DND-41 (cell line): ENCODE measurements at regions not wholly inside any gene's neighbourhood (a gene's known extent, or its start where the extent isn't known, plus 50 kb on each side); places are given as distances from the start of the nearest gene placed in this dataset.

Experiments used
- ATAC-seq: fragments of 200-7000 bp; cut with Tn5 transposase; 3 replicates; pipeline ENCODE4 v1.9.1; 2021; ENCODE audit warnings: low read depth; ENCODE audit not compliant: insufficient read depth
- DNase-seq: peaks from one replicate; pipeline ENCODE4 v3.0.0-alpha.2; 2020
- H2AFZ ChIP-seq: 2 replicates; pipeline ENCODE4 v1.6.0; 2012; ENCODE audit warnings: low read depth, low read length
- H3K27ac ChIP-seq: 2 replicates; pipeline ENCODE4 v1.5.1; 2012; ENCODE audit warnings: low read length, inconsistent platforms
- H3K27me3 ChIP-seq: fragments of 200-600 bp; sonication (generic); 2 replicates; pipeline ENCODE4 v1.6.0; 2012; ENCODE audit warnings: low read length, mild to moderate bottlenecking, inconsistent platforms; ENCODE audit not compliant: insufficient read depth, poor library complexity
- H3K36me3 ChIP-seq: 2 replicates; pipeline ENCODE4 v1.5.1; 2012; ENCODE audit warnings: low read length, inconsistent platforms; ENCODE audit not compliant: insufficient read depth
- H3K4me1 ChIP-seq: 2 replicates; pipeline ENCODE4 v1.5.1; 2012; ENCODE audit warnings: mild to moderate bottlenecking, low read length; ENCODE audit not compliant: insufficient read depth
- H3K4me2 ChIP-seq: 2 replicates; pipeline ENCODE4 v1.6.0; 2012; ENCODE audit warnings: mild to moderate bottlenecking, moderate library complexity, low read length, inconsistent platforms; ENCODE audit not compliant: insufficient read depth
- H3K4me3 ChIP-seq, 2 experiments: fragments of 200-600 bp in 1 of 2; shearing (Covaris generic) in 1 of 2; 2 replicates each; pipeline ENCODE4 v1.5.1; 2012 to 2016; ENCODE audit warnings: inconsistent platforms in 2 of 2, low read length in 2 of 2, mild to moderate bottlenecking in 2 of 2, low read depth in 1 of 2, moderate library complexity in 1 of 2
- H3K79me2 ChIP-seq: 2 replicates; pipeline ENCODE4 v1.6.0; 2012; ENCODE audit warnings: low read length, inconsistent platforms; ENCODE audit not compliant: insufficient read depth
- H3K9ac ChIP-seq: 2 replicates; pipeline ENCODE4 v1.6.0; 2012; ENCODE audit warnings: low read depth, mild to moderate bottlenecking, inconsistent platforms, low read length, moderate library complexity
- H3K9me3 ChIP-seq: 2 replicates; pipeline ENCODE4 v1.5.1; 2012; ENCODE audit warnings: low read length, moderate library complexity, mild to moderate bottlenecking, inconsistent platforms; ENCODE audit not compliant: insufficient read depth, severe bottlenecking
- H4K20me1 ChIP-seq: 2 replicates; pipeline ENCODE4 v1.6.0; 2012; ENCODE audit warnings: low read length; ENCODE audit not compliant: insufficient read depth
- CTCF ChIP-seq: IDR thresholded peaks from 2 replicates; pipeline ENCODE4 v1.5.1; 2012; ENCODE audit warnings: borderline replicate concordance, low read length, moderate library complexity, mild to moderate bottlenecking; ENCODE audit not compliant: poor library complexity, severe bottlenecking; ENCODE audit errors: extremely low read depth
- EZH2 ChIP-seq: IDR thresholded peaks from 3 replicates; pipeline ENCODE4 v1.6.1; 2012; ENCODE audit warnings: borderline replicate concordance, low read depth, mild to moderate bottlenecking, moderate library complexity, low read length, inconsistent platforms; ENCODE audit not compliant: severe bottlenecking

GRCh38 chr9:75664597-75664996 lies 225.9 kb upstream of the PCSK5 start:
- Histone ChIP-seq H3K9ac (no peak overlapping the region), H3K27me3 (peaks cover 16% of the 10 kb centered on the region), H3K4me1 (no peaks in the 10 kb centered on the region), H3K27ac (no peak overlapping the region), H3K4me2 (no peak overlapping the region), H3K9me3 (no peaks in the 10 kb centered on the region), H3K4me3 (no peak overlapping the region), H3K79me2 (no peaks in the 10 kb centered on the region), H3K36me3 (no peaks in the 10 kb centered on the region), H2AFZ (no peak overlapping the region), H4K20me1 (no peaks in the 10 kb centered on the region)
- DNase-seq, result no peak
- no peak for ATAC-seq
- no peak for TF ChIP-seq EZH2
- TF ChIP-seq CTCF, result no peak

DNA sequence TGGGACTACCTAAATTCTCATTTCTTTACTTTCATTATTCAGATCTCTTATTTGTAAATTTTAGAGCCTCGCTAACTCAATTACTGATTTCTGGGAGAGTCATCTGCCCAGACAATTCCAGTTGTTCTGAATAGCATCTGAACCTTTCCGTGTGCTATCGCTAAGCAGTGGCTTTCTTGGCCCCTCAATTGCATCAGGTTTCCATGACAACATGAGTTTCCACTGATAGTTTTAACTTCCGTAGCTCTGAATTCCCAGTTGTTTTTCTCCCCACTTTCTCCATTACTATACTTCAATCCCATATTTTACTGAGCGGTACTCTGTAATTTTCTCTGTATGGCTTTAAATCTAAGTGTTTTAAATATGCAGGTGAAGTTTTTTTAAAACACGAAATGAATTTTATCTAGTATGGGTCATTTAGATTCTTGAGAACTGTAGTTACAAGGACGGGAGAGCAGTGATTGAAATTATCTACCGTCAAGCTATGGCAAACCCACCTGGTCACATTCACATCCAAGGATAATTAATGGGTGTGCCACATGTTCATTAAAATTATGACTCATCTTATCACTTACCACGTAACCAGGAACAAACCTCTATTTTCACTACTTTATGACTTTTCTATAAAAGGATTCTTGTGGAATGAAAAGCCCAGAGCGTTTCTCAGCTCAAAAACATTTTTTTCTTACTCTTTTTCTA lies 223.5 kb upstream of the PCSK5 start:
- Histone ChIP-seq H3K79me2 (no peaks in the 10 kb centered on the region), H3K27me3 (peaks cover 16% of the 10 kb centered on the region), H2AFZ (no peak overlapping the region), H3K9ac (no peak overlapping the region), H3K36me3 (no peaks in the 10 kb centered on the region), H3K9me3 (no peaks in the 10 kb centered on the region), H3K4me1 (no peaks in the 10 kb centered on the region), H4K20me1 (no peaks in the 10 kb centered on the region), H3K27ac (no peak overlapping the region), H3K4me3 (no peak overlapping the region), H3K4me2 (no peak overlapping the region)
- no peak for DNase-seq
- TF ChIP-seq EZH2 (no peak), CTCF (no peak)
- ATAC-seq, result no peak

DNA sequence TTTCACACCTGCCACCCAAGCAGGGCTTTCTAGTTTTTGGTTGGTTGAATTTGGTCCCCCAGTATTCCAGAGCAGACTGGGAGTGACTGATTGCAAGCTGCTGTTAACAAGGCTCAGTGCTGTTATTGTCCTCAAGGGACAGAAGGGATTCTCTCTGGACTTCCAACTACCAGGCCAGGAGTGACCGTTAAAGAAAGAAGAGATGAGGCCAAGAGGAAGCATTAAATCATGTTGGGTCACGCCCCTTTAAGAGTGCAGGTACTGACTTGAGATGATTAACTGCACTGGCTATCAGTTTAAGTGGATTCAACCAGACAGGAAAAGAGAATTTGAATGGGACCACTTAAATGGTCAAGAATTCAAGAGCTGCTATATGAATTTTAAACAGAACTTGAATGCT lies 220.8 kb upstream of the PCSK5 start:
- no peak overlapping the region for H3K9ac ChIP-seq

More for the DNA sequence above, 220.8 kb upstream of the PCSK5 start:
- Histone ChIP-seq H3K9me3 (peaks cover 3% of the 10 kb centered on the region), H3K4me2 (no peak overlapping the region), H4K20me1 (no peaks in the 10 kb centered on the region), H2AFZ (no peak overlapping the region), H3K4me1 (no peaks in the 10 kb centered on the region), H3K27me3 (peaks cover 16% of the 10 kb centered on the region), H3K36me3 (no peaks in the 10 kb centered on the region), H3K27ac (no peak overlapping the region), H3K4me3 (no peak overlapping the region), H3K79me2 (no peaks in the 10 kb centered on the region)
- no peak for ATAC-seq
- TF ChIP-seq EZH2 (no peak), CTCF (no peak)
- no peak for DNase-seq
